A549 (cell line): ENCODE measurements at regions not wholly inside any gene's neighbourhood (a gene's known extent, or its start where the extent isn't known, plus 50 kb on each side); places are given as distances from the start of the nearest gene placed in this dataset.

Experiments used
- BHLHE40 ChIP-seq: IDR thresholded peaks from 2 replicates; pipeline ENCODE4 v1.6.1; 2012; ENCODE audit warnings: low read depth, low read length, inconsistent platforms
- CEBPB ChIP-seq, 2 experiments: fragments of >200 bp in 1 of 2; sonication (Bioruptor Twin) in 1 of 2; formaldehyde crosslinking in 1 of 2; IDR thresholded peaks; 2 replicates each; pipeline ENCODE4 v1.6.1; 2012 to 2016
- EP300 ChIP-seq, 2 experiments: fragments of >200 bp; sonication (Bioruptor Twin); formaldehyde crosslinking; IDR thresholded peaks; 2 replicates in 1 of 2; 3 replicates in 1 of 2; pipeline ENCODE4 v1.6.1; 2016 to 2017
- HOXB13 ChIP-seq: fragments of 250-450 bp; sonication (Bioruptor Pico); IDR thresholded peaks from 2 replicates; pipeline ENCODE4 v1.5.0; 2020; ENCODE audit warnings: low read depth, mild to moderate bottlenecking, moderate library complexity
- MAZ ChIP-seq: fragments of 150-350 bp; IDR thresholded peaks from 2 replicates; pipeline ENCODE4 v1.6.1; 2014; ENCODE audit warnings: antibody characterized with exemption, low read depth, low read length, borderline replicate concordance
- MYC ChIP-seq: IDR thresholded peaks from 2 replicates; pipeline ENCODE4 v1.6.1; 2012; ENCODE audit warnings: mild to moderate bottlenecking, inconsistent platforms, low read length, improper control_type of control experiment, borderline replicate concordance
- PHF8 ChIP-seq: fragments of 200-600 bp; sonication (generic); IDR thresholded peaks from 2 replicates; pipeline ENCODE4 v1.6.1; 2016; ENCODE audit warnings: low read depth, mild to moderate bottlenecking, antibody characterized with exemption, moderate library complexity, borderline replicate concordance
- POLR2A ChIP-seq: IDR thresholded peaks from 2 replicates; pipeline ENCODE4 v1.6.1; 2012; ENCODE audit warnings: mild to moderate bottlenecking, low read length
- RAD21 ChIP-seq, 2 experiments: fragments of >200 bp in 1 of 2; sonication (Bioruptor Twin) in 1 of 2; formaldehyde crosslinking in 1 of 2; IDR thresholded peaks in 1 of 2; conservative IDR thresholded peaks in 1 of 2; 2 replicates in 1 of 2; 3 replicates in 1 of 2; pipeline ENCODE4 v1.6.1; 2012 to 2018; ENCODE audit warnings: inconsistent platforms in 1 of 2
- TP53 ChIP-seq: fragments of 250-450 bp; sonication (Bioruptor Pico); IDR thresholded peaks from 2 replicates; pipeline ENCODE4 v1.5.0; 2021; ENCODE audit warnings: mild to moderate bottlenecking, moderate library complexity
- ZNF302 ChIP-seq: fragments of 250-450 bp; sonication (Bioruptor Pico); IDR thresholded peaks from 2 replicates; pipeline ENCODE4 v1.9.0; 2021; ENCODE audit warnings: inconsistent platforms, mild to moderate bottlenecking, moderate library complexity
- TF ChIP-seq, protein P1 (sequence below): fragments of >200 bp; sonication (Bioruptor Twin); formaldehyde crosslinking; IDR thresholded peaks from 3 replicates; pipeline ENCODE4 v1.5.1; 2016

DNA sequence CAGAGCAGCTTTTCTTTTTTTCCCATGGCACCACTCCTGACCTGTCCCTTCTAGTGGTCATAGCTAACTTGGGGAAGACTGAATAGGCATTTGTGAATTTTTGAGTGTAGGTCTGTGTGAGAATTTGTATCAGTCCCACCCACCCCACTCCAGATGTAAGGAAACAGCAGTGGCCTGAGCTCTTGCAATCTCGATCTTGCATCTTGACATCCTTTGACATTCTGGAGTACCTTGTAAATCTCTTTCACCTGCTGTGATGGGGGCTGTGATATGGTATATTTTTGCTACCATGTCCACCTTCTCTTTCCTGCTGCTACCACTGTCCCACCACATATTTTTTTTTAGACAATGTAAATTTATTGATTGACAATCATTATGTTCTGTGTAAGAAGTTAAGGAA lies 289.3 kb downstream of the MAP2K6 start:
- no peak for TF ChIP-seq TP53 (CRISPR knock-in tag)
- TF ChIP-seq HOXB13 (CRISPR knock-in tag) = no peak
- no peak for TF ChIP-seq POLR2A
- no peak for TF ChIP-seq EP300 (IDR thresholded peaks at IDR 0.05)
- TF ChIP-seq PHF8 = no peak
- no peak for TF ChIP-seq BHLHE40
- TF ChIP-seq, protein P1, sequence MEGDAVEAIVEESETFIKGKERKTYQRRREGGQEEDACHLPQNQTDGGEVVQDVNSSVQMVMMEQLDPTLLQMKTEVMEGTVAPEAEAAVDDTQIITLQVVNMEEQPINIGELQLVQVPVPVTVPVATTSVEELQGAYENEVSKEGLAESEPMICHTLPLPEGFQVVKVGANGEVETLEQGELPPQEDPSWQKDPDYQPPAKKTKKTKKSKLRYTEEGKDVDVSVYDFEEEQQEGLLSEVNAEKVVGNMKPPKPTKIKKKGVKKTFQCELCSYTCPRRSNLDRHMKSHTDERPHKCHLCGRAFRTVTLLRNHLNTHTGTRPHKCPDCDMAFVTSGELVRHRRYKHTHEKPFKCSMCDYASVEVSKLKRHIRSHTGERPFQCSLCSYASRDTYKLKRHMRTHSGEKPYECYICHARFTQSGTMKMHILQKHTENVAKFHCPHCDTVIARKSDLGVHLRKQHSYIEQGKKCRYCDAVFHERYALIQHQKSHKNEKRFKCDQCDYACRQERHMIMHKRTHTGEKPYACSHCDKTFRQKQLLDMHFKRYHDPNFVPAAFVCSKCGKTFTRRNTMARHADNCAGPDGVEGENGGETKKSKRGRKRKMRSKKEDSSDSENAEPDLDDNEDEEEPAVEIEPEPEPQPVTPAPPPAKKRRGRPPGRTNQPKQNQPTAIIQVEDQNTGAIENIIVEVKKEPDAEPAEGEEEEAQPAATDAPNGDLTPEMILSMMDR = no peak
- TF ChIP-seq ZNF302 (CRISPR knock-in tag) = no peak
- TF ChIP-seq CEBPB (IDR thresholded peaks at IDR 0.05) = no peak
- TF ChIP-seq RAD21 (conservative IDR thresholded peaks at IDR 0.05 in 1 of 2, IDR thresholded peaks at IDR 0.05 in 1 of 2) = no peak
- no peak for TF ChIP-seq MYC
- TF ChIP-seq MAZ = no peak
